ENCODE measurements at regions not wholly inside any gene's neighbourhood (a gene's known extent, or its start where the extent isn't known, plus 50 kb on each side); places are given as distances from the start of the nearest gene placed in this dataset.

- TF ChIP-seq, protein P1, sequence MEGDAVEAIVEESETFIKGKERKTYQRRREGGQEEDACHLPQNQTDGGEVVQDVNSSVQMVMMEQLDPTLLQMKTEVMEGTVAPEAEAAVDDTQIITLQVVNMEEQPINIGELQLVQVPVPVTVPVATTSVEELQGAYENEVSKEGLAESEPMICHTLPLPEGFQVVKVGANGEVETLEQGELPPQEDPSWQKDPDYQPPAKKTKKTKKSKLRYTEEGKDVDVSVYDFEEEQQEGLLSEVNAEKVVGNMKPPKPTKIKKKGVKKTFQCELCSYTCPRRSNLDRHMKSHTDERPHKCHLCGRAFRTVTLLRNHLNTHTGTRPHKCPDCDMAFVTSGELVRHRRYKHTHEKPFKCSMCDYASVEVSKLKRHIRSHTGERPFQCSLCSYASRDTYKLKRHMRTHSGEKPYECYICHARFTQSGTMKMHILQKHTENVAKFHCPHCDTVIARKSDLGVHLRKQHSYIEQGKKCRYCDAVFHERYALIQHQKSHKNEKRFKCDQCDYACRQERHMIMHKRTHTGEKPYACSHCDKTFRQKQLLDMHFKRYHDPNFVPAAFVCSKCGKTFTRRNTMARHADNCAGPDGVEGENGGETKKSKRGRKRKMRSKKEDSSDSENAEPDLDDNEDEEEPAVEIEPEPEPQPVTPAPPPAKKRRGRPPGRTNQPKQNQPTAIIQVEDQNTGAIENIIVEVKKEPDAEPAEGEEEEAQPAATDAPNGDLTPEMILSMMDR (IDR thresholded peaks at IDR 0.05) = no peak
- TF ChIP-seq POLR2A (IDR thresholded peaks at IDR 0.05; ENCODE audit: low read depth) (no peak), POLR2AphosphoS5 (IDR thresholded peaks at IDR 0.05) (no peak)
Measured at GRCh38 chr1:216884614-216885229, 161.5 kb upstream of the ESRRG start.
